Testis (tissue), 2 donors: ENCODE measurements at regions not wholly inside any gene's neighbourhood (a gene's known extent, or its start where the extent isn't known, plus 50 kb on each side); places are given as distances from the start of the nearest gene placed in this dataset.

Experiments
- POLR2A ChIP-seq: fragments of 450-650 bp; IDR thresholded peaks from one replicate; pipeline ENCODE4 v1.6.1; 2017; ENCODE audit warnings: antibody characterized with exemption, mild to moderate bottlenecking, moderate library complexity
- TF ChIP-seq, protein P1 (sequence below), 3 experiments: fragments of 450-650 bp in 2 of 3; fragments of 200-600 bp in 1 of 3; sonication (generic) in 1 of 3; IDR thresholded peaks; one replicate each; pipeline ENCODE4 v1.5.1; 2016 to 2019; ENCODE audit warnings: antibody characterized with exemption in 3 of 3, mild to moderate bottlenecking in 2 of 3, moderate library complexity in 1 of 3

DNA sequence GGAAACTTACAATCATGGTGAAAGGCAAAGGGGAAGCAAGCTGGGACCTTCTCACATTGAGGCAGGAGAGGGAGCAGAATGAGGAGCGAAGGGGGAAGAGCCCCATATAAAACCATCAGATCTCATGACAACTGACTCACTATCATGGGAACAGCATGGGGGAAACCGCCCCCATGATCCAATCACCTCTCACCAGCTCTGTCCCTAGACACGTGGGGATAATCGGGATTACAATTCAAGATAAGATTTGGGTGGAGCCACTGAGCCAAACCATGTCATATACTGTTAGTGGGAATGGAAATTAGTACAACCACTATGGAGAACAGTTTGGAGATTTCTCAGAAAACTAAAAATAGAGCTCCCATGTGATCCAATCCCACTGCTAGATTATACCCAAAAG is 163.7 kb downstream of the MANEA start:
- TF ChIP-seq, protein P1, sequence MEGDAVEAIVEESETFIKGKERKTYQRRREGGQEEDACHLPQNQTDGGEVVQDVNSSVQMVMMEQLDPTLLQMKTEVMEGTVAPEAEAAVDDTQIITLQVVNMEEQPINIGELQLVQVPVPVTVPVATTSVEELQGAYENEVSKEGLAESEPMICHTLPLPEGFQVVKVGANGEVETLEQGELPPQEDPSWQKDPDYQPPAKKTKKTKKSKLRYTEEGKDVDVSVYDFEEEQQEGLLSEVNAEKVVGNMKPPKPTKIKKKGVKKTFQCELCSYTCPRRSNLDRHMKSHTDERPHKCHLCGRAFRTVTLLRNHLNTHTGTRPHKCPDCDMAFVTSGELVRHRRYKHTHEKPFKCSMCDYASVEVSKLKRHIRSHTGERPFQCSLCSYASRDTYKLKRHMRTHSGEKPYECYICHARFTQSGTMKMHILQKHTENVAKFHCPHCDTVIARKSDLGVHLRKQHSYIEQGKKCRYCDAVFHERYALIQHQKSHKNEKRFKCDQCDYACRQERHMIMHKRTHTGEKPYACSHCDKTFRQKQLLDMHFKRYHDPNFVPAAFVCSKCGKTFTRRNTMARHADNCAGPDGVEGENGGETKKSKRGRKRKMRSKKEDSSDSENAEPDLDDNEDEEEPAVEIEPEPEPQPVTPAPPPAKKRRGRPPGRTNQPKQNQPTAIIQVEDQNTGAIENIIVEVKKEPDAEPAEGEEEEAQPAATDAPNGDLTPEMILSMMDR (IDR thresholded peaks at IDR 0.05), result no peak
- no peak for TF ChIP-seq POLR2A
